Type B pancreatic cell (in vitro differentiated cells): ENCODE measurements at regions not wholly inside any gene's neighbourhood (a gene's known extent, or its start where the extent isn't known, plus 50 kb on each side); places are given as distances from the start of the nearest gene placed in this dataset.
"Not testable (repeated sequence)": the region's sequence is repeated elsewhere in the genome, so short reads cannot be mapped to it uniquely, and the experiment has no call there.

Experiments used
- DNase-seq: peaks from one replicate; pipeline ENCODE4 v3.0.0; 2021; ENCODE audit warnings: mixed read lengths; ENCODE audit not compliant: unreplicated experiment; ENCODE audit errors: extremely low spot score
- H3K27ac Mint-ChIP-seq: 2 replicates; pipeline ENCODE4 v1.8.0; 2021; ENCODE audit warnings: mild to moderate bottlenecking, mixed read lengths
- H3K27me3 Mint-ChIP-seq: 2 replicates; pipeline ENCODE4 v1.8.0; 2021; ENCODE audit warnings: mixed read lengths
- H3K36me3 Mint-ChIP-seq: 2 replicates; pipeline ENCODE4 v1.8.0; 2021; ENCODE audit warnings: mixed read lengths
- H3K4me1 Mint-ChIP-seq: one replicate; pipeline ENCODE4 v1.8.0; 2021; ENCODE audit warnings: mixed read lengths; ENCODE audit not compliant: unreplicated experiment
- H3K4me3 Mint-ChIP-seq: 2 replicates; pipeline ENCODE4 v1.8.0; 2021; ENCODE audit warnings: mild to moderate bottlenecking, mixed read lengths
- H3K9me3 Mint-ChIP-seq: 2 replicates; pipeline ENCODE4 v1.8.0; 2021; ENCODE audit warnings: mixed read lengths
- CTCF ChIP-seq: fragments of 200-600 bp; sonication (generic); conservative IDR thresholded peaks from 2 replicates; pipeline ENCODE4 v1.5.0; 2021; ENCODE audit warnings: antibody characterized with exemption, mild to moderate bottlenecking

- Mint-ChIP-seq H3K27me3 (no peaks in the 10 kb centered on the region), H3K4me3 (no peak overlapping the region), H3K4me1 (no peaks in the 10 kb centered on the region), H3K9me3 (no peaks in the 10 kb centered on the region), H3K27ac (no peak overlapping the region), H3K36me3 (no peaks in the 10 kb centered on the region)
- no peak for TF ChIP-seq CTCF
- DNase-seq, result no peak
Measured at GRCh38 chr2:161480123-161480522, 64.0 kb downstream of the TBR1 start.

- no peak for DNase-seq
- no peak for TF ChIP-seq CTCF
- no peak overlapping the region for H3K27ac Mint-ChIP-seq
- H3K36me3 Mint-ChIP-seq, result no peaks in the 10 kb centered on the region
- H3K27me3 Mint-ChIP-seq, result no peaks in the 10 kb centered on the region
- no peaks in the 10 kb centered on the region for H3K9me3 Mint-ChIP-seq
- H3K4me3 Mint-ChIP-seq, result no peak overlapping the region
- H3K4me1 Mint-ChIP-seq, result no peaks in the 10 kb centered on the region
Measured at GRCh38 chr2:161481619-161482018, 65.5 kb downstream of the TBR1 start.

- no peak for DNase-seq
- no peaks in the 10 kb centered on the region for H3K27me3 Mint-ChIP-seq
- no peak for TF ChIP-seq CTCF
- no peaks in the 10 kb centered on the region for H3K9me3 Mint-ChIP-seq
- H3K4me1 Mint-ChIP-seq, result no peaks in the 10 kb centered on the region
- H3K4me3 Mint-ChIP-seq, result no peak overlapping the region
- no peak overlapping the region for H3K27ac Mint-ChIP-seq
- no peaks in the 10 kb centered on the region for H3K36me3 Mint-ChIP-seq
Measured at GRCh38 chr2:161484061-161484460, 68.0 kb downstream of the TBR1 start.

- no peak overlapping the region for H3K4me3 Mint-ChIP-seq
Measured at GRCh38 chr2:161486111-161486510, 70.0 kb downstream of the TBR1 start.

GRCh38 chr2:161488131-161488699, 72.1 kb downstream of the TBR1 start:
- Mint-ChIP-seq H3K36me3 (no peaks in the 10 kb centered on the region), H3K27ac (no peak overlapping the region), H3K27me3 (no peaks in the 10 kb centered on the region), H3K9me3 (no peaks in the 10 kb centered on the region), H3K4me3 (no peak overlapping the region), H3K4me1 (no peaks in the 10 kb centered on the region)
- no peak for DNase-seq
- TF ChIP-seq CTCF, result no peak

More at GRCh38 chr2:161486111-161486510, 70.0 kb downstream of the TBR1 start:
- Mint-ChIP-seq H3K4me1 (no peaks in the 10 kb centered on the region), H3K36me3 (no peaks in the 10 kb centered on the region), H3K9me3 (no peaks in the 10 kb centered on the region), H3K27ac (no peak overlapping the region), H3K27me3 (no peaks in the 10 kb centered on the region)
- no peak for DNase-seq
- no peak for TF ChIP-seq CTCF

- no peak for TF ChIP-seq CTCF
- H3K4me1 Mint-ChIP-seq, result no peaks in the 10 kb centered on the region
- no peaks in the 10 kb centered on the region for H3K9me3 Mint-ChIP-seq
- no peak overlapping the region for H3K4me3 Mint-ChIP-seq
- DNase-seq, result no peak
- H3K27me3 Mint-ChIP-seq, result peaks cover 1% of the 10 kb centered on the region
- H3K27ac Mint-ChIP-seq, result no peak overlapping the region
- H3K36me3 Mint-ChIP-seq, result no peaks in the 10 kb centered on the region
Measured at GRCh38 chr2:161488879-161489278, 72.8 kb downstream of the TBR1 start.

GRCh38 chr2:161500892-161501610, 85.0 kb downstream of the TBR1 start:
- not testable (repeated sequence) for H3K9me3 Mint-ChIP-seq, DNase-seq, H3K27me3 Mint-ChIP-seq, H3K27ac Mint-ChIP-seq, H3K4me3 Mint-ChIP-seq, H3K36me3 Mint-ChIP-seq, H3K4me1 Mint-ChIP-seq

- H3K4me3 Mint-ChIP-seq, DNase-seq, H3K4me1 Mint-ChIP-seq, H3K36me3 Mint-ChIP-seq, H3K27me3 Mint-ChIP-seq, H3K27ac Mint-ChIP-seq, H3K9me3 Mint-ChIP-seq: not testable (repeated sequence)
Measured at GRCh38 chr2:161502279-161502678, 86.2 kb downstream of the TBR1 start.
